Colon (tissue), 2 donors: ENCODE measurements at regions not wholly inside any gene's neighbourhood (a gene's known extent, or its start where the extent isn't known, plus 50 kb on each side); places are given as distances from the start of the nearest gene placed in this dataset.

ENCODE experiments used
- FAIRE-seq: peaks from 2 replicates; lab custom pipeline; 2012; peaks lifted over from hg19 to GRCh38; lab: Jason Lieb, UNC
- donor health status: control.
- donor health status: control.

DNA sequence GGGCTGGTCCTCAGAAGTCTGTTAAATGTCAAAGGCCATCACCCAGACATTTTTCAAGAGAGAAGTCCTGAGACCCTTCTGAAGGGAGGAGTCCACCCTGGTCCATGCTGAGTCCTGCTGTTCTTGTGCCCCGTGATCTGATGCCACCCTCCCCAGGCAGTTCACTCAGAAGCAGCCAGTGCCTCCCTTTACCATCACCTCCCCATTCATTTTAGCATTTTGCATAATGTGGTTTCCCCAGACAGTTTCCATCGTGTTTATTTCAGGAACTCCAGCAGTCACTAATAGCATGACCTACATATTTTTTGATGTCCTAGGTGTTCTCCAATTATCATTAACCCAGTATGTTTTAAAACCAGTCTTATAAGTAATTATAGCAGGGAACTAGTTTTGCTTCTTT, 353.0 kb upstream of the CDH5 start:
- FAIRE-seq, result no peak

DNA sequence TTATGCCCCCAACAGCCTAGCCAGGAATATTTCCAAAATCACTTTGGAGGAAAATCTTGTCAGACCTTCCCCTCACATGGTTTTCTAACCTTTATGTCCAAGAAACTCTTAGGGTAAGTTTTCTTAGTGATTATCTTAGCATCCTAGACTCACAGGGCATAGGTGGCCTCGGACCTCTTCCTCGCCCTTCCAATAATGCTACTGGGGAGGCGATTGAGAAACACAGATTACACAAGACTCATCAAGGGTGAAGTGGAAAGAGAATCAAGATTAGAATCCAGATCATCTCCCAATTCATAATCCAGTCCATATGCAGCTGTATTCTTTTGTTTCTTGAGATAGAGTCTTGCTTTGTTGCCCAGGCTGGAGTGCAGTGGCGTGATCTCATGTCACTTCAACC, 358.4 kb upstream of the CDH5 start:
- FAIRE-seq, result no peak

DNA sequence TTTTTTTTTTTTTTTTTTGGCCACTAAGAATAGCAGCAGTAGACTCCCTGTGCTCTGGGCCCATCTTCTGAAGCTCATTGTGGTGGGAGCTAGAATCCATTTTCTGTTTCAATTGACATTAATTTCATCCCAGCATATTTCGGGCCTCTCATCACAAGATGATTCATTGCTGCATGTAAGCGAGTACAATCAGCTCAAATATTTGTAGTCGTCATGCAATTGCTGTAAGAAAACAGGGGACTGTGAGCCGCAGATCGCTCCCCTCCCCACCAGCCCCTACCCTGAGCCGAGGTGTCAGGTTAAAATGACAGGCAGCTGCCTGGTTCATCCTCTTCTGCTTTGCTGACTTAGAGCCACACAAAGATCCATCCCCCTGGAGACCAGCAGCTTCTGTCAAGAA, 358.8 kb upstream of the CDH5 start:
- no peak for FAIRE-seq

DNA sequence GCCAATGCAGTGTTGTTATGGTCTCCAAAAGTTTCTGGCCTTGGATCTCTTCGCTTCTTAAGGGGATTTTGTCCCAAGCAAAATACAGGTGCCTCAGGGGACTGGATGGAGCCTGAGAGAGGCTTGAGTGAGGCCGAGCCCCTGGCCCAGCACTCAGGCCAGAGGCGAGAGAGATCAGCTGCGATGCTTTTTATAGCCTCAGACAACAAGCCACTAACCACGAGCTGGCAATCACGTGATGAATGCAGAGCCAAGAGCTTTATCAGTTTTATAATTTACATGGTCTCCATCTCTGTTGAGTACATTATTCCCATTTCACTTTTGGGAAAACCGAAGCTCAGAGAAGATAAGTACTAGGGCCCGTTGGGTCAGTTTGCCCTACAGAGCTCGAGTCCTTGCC, 360.0 kb upstream of the CDH5 start:
- FAIRE-seq, result no peak

DNA sequence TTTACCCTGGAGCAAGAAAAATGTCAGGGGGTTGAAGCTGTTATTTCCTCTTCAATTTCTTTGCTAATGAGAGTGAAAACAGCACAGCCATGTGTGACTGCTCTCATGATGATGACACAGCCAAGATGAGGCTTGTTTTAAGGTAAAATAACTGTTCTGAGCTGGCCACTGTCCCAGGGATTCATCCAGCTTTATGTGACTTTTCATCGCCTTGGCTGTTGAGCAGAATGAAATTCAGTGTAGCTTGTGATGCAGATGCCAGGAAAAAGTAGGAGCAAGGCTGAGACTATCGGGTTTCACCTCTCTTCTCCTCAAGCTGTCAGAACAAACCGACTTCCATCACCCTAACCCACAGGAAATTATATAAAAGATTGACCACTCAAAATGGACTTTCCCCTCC, 361.8 kb upstream of the CDH5 start:
- no peak for FAIRE-seq

DNA sequence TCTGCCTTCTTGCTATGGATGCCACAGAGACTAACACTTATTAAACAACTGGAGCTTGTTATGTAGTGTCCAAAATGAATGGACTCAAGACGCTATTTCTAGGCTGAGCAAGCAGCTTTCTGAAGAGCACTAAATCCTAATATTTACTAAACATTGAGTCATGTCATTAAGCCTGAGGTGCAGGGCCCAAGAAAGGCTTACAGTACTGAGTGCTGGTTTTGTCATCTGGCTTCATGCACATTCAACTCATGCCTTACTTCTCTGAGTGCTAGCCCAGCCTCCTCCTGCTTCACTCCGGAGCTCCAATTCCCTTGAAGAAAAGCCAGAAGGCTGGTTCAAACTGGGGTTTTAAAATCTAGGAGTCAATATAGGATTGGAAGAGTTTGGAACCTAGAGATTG, 363.3 kb upstream of the CDH5 start:
- FAIRE-seq, result no peak

DNA sequence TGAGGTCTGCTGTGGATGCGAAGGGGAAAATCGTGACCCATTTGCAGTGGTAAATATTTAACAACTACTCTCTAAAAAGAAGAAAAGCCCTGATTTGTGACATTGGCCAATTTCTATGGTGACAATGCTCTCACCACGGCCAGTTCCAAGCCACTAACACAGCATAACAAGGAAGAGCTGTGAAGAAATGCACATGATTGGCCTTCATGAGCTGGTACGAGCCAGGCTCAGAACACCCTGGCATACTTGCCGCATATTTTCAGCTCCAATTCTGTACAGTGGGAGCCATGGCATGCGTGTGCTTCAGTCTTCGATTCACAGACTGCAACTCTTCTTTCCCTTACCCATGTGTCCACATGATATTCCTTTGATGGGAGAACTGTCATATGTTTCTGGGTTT, 363.9 kb upstream of the CDH5 start:
- FAIRE-seq, result no peak

DNA sequence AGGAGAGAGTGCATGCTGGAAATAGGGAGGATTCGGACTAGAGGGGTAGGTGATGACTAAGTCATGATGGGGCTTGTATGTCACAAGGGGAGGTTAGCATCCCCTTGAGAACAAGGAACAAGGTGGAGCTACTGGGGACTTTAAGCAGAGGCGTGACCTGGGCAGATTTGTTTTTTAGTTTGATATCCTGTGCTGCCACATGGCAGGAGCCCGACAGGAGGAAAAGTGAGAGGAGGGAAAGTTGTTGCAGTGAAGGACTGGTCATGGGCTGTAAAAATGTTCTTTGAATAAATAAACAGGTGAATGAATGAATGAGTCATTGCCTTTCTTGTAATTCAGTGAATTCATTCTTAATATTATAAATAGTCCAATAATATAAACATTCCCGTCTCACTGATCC, 365.1 kb upstream of the CDH5 start:
- FAIRE-seq, result no peak

DNA sequence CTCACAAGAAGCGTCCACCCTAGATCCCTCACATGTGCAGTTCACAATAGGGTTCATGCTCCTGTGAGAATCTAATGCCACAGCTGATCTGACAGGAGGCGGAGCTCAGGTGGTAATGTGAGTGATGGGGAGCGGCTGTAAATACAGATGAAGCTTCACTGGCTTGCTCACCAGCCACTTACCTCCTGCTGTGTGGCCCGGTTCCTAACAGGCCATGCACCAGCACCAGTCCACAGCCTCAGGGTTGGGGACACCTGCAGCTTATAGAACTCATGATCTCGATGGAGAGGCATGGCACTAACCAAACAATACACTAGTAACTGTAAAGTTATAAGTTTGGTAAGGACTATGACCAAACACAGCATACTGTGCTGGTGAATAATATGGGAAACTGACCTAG, 368.0 kb upstream of the CDH5 start:
- FAIRE-seq, result no peak

DNA sequence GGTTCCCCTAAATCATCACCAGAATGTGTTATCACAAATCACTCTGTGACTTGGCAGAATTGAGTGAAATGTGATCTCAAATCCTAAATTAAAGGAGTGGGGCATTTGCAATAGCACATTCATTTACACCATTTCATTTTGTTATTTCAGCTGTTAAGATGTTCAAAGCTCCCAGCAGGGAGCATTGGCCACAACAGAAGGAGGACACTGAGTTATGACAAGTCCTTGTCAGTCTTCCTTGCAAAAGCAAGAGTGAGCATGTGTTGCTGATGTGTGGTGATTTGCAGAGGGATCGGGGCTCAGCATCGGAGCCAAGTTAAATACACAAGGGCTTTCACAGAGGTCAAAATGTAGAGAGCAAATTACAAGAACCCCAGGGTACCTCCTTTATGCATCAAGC, 372.2 kb upstream of the CDH5 start:
- FAIRE-seq, result no peak

DNA sequence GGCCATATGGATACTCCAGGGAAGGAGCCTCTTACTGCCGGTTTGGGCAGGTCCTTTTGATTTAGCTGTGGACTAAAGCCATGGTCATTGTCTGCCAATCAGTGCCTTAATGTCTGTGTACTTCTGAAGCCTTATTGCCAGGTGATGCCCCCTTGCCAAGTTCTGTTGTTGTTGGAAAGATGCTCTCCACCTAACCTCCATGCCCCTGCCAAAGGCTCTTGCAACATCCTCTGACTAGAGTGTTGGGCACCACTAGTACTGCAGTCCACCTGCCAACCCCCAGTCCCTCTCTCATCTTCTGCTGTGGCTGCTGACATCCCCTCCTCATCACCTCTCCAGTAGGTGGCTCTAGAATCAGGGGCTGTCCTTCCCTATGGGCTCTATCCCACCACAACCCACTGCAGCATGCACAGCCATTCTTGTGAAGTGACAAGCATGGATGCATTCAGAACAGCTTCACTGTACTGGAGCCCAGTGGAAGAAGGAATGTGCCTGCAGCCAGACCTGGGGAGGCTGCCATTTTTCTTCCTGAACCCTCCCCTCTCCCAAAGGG, 375.3 kb upstream of the CDH5 start:
- no peak for FAIRE-seq

DNA sequence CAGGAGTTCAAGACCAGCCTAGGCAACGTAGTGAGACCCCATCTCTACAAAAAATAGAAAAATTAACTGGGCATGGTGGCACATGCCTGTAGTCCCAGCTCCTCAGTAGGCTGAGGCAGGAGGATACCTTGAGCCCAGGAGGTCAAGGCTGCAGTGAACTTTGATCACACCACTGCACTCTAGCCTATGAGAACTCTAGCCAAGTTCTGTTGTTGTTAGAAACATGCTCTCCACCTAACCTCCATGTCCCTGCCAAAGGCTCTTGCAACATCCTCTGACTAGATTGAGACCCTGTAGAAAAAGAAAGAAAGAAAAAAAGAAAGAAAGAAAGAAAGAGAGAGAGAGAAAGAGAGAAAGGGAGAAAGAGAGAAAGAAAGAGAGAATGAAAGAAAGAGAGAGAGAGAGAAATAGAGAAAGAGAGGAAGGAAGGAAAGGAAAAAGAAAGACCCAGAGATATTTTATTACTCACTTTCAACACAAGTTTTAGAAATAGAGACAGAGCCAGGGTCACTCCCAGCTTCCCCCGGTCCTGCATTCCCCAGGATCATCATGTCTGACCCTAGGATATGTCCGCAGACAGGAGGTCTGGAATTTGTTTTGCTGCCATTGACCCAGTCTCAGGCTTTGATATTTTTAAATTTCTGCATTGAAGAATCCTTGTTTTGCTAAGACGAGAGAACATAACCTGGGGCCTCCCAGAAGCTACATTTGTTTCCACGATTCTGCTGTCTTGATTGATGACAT, 376.5 kb upstream of the CDH5 start:
- no peak for FAIRE-seq

DNA sequence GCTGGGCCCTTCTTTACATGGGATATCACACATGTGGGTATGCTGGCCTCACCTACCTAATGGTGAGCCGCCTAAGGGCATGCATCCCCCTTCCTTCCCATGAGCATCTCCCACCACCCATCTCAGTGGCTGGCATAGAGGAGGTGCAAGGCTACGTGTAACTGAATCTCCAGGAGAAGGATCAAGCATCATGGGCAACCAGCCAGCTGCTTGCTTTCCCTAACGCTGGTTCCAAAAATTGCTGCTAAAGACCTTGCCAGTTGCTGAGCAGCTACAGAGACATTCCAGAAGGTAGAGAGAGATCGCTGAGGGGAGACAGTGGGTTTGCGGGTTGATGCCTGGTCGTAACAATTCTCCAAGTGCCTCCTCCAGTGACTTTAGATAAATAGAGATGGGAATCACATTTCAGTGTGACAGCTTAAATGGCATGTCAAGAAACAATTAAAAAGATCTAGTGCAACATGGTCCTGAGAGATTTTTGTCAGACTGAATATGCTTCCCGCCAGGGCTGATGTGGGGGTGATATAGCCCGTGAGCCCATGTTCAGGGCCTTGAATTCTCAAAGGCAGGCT, 378.4 kb upstream of the CDH5 start:
- no peak for FAIRE-seq

DNA sequence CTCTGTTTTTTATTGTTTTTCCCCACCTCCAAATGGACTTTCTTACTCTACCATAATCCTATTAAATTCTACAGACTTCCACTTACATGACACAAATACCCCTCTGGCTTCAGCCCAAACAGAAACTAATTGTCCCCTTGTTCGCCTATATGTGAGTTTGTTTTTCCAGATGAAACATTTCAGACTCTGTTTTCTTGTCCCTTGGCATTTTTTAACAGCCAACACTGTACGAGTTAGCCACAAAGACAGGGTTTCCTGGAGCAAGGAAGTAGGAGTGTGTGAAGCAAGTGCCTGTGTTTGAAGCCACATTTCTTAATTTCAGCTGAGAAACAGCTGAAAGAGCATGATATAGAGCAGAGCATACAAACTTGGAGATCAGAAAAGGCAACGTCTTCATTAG, 382.2 kb upstream of the CDH5 start:
- no peak for FAIRE-seq

DNA sequence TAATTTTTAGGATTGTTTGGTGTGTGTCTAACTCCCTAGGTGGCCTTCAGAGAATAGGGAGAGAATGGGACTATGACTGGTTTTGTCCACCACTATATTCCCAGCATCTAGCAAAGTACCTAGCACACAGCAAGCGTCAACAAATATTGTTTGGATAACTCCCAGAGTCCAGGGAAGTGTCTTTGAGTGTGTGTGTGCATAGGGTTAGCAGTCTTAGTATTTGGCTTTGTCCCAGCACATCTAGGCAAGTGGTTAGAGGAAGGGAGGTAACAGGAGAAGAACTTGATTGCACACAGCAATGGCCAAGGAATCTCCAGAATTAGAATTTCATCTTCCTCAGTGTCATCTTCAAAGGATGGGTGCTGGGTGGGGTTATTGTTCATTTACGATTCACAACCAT, 385.4 kb upstream of the CDH5 start:
- no peak for FAIRE-seq

DNA sequence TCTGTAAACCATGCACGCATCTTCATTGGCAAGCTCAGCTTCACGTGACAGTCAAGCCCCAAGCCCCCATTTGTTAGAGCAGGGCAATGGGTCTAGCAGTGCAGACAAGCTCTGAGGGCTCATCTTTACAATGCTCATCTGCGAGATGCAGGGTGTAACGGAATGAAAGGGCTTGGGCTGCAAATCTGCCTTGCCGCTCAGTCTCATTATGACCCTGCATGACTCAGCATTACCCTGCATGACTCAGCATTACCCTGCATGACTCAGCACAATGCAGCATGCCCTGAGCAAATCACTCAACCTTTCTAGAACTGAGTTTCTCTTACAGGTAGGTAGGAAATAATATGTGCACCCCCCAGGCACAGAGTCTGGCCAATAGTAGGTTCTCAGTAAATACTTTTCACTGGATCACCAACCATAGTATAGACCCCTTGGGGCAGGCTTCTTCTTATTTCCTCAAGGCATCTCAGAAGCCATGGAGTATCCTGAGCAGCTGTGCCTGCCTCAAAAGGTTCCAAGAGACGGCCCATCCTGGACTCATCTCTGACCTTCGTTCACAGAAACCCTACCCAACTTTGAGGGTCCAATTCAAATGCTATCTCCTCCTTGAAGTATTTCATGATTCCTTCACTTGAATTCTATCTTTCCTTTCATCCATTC, 391.3 kb upstream of the CDH5 start:
- FAIRE-seq, result no peak

DNA sequence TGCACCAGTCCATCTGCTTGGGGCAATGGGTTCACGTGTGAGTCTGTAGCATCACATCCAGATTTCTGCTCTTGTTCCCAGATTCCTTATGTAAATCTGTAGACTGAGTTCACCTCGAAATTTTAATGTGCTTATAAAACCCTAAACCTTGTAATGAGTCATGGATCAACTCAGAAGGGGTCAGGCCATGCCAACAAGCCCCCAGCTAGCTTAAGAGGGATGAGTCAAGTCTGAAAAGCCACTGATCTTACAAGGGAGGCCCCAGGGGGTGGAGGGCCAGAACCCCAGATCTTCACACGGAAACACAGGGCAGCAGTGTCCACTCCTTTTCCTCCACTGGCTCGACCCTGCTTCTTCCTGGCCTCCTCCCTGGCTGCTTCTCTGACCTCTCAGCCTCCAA, 399.1 kb upstream of the CDH5 start:
- no peak for FAIRE-seq

DNA sequence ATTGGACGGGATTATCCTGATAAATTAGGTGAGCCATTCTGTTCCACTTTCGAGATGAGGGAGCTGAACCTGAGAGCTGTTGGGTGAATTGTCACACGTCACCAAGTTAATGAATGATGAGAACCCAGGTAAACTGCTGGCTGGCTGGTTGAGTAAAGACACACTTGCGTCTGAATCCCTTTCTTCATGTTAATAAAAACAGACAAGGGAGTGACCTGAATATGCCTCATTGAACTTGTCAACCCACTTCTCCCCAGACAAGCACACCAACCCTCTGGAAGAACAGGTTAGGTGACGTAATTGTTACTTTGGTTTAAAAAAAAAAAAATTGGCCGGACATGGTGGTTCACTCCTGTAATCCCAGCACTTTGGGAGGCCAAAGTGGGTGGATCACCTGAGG, 400.9 kb upstream of the CDH5 start:
- FAIRE-seq, result no peak

DNA sequence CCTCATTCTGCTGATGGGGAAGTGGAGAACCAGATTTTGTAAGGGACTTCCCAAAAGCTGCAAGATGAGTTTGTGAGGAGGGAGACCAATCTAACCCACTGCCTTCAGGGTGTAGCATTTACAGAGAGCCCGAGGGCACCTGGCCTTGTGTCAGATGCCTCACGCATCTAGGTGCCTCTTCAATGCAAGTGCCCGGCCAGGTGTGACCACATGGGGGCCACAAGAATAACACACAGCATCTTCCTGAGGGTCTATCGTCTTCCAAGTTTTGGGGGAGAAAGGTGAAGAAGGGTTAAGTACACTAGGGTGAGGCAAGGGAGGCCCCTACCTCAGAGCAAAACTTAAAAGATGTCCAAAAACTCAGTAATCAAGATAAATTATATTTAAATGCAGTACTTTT, 401.7 kb upstream of the CDH5 start:
- FAIRE-seq, result no peak

DNA sequence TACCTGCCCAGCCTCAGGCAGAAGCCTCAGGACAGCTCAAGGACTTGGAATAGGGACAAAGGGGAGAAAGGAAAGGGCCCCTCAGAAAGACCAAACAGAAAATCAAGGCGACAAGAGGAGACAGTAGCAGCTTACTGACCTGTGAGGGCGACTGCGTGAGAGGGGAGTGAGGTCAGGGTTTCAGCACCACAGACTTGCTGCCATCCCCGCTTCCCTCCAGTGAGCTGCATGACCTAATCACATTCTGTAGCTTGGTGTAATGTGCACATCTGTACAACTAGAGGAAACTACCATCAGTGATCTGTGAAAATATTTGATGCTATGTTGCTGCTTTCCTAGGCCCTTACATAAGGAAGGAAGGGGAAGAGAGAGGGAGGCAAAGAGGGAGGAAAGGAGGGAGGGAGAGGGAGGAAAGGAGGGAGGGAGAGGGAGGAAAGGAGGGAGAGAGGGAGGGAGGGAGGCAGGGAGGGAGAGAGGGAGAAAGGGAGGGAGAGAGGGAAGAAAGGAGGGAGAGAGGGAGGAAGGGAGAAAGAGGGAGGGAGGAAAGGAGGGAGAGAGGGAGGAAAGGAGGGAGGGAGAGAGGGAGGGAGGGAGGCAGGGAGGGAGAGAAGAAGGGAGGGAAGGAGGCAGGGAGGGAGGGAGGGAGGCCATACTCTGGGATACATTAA, 404.9 kb upstream of the CDH5 start:
- FAIRE-seq, result no peak

DNA sequence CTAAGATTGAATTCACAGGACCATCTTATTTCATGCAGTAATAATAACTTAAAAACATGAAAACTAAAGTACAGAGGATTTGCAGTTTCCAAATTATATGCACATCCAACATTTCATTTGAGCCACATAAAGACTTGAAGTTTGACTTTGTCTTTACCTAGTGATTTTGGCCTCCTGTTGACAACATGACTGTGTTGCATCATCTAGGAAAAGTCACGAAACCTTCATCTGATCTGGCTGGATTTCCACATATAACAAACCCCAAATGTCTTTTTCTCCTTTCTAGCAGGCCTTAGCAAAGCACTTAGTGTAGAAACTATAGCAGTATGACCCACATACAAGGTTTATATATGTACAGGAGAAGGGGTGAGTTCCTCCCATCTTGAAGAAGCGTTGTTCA, 406.5 kb upstream of the CDH5 start:
- no peak for FAIRE-seq

DNA sequence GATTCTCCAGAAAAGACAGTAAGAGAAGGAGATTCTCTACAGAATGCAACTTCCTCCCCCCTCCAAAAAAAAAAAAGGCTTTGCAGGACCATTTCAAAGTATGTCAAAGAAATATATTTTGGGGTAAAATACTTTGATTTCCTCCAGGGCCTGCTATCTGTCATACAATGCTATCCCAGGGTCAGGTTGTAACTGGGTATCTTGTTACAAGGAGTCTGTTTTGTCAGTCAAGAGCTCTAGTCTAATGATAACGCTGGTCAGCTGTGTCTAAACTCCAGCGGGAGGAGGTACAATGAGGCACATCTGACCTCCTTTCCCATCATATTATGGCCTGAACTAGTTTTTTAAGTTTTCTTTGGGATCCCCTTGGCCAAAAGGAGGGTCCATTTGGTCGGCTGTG, 408.4 kb upstream of the CDH5 start:
- no peak for FAIRE-seq

DNA sequence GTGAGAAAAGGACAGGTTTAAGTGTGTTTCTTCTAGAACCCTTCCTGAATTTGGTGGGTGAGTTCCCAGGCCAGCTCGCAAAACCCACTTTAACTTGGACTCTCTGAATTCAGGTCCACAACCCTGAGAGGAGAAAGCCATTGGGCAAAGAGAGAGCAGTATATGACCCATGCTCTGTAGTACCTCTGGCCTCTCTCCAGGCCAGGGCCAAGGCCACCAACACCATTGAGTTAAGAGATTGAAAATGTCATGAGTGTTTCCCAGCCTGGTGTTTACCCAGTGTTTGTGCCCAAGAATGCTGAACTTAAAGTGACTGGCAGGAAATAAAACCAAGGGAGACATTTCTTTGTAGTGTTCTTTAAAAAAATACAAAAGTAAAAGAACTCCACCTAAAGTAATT, 410.4 kb upstream of the CDH5 start:
- no peak for FAIRE-seq
